D721Med (cell line): ENCODE measurements at regions not wholly inside any gene's neighbourhood (a gene's known extent, or its start where the extent isn't known, plus 50 kb on each side); places are given as distances from the start of the nearest gene placed in this dataset.

ENCODE experiments used
- DNase-seq: peaks from one replicate; pipeline ENCODE4 v3.0.0; 2011; ENCODE audit warnings: low spot score; ENCODE audit not compliant: insufficient read length
- FAIRE-seq: peaks from 2 replicates; lab custom pipeline; 2011; peaks lifted over from hg19 to GRCh38; lab: Jason Lieb, UNC
- CTCF ChIP-seq: IDR thresholded peaks from 2 replicates; pipeline ENCODE4 v1.5.1; 2012; ENCODE audit warnings: mild to moderate bottlenecking, control low read depth; ENCODE audit not compliant: insufficient read depth; ENCODE audit errors: missing control alignments

GRCh38 chr2:198368089-198368488 lies 563.7 kb downstream of the PLCL1 start:
- FAIRE-seq = no peak
- no peak for TF ChIP-seq CTCF
- DNase-seq = no peak

GRCh38 chr2:198362740-198363139 lies 558.3 kb downstream of the PLCL1 start:
- FAIRE-seq = no peak
- TF ChIP-seq CTCF = no peak
- DNase-seq = no peak

- TF ChIP-seq CTCF = no peak
- no peak for FAIRE-seq
- DNase-seq = no peak
These were observed 554.9 kb downstream of the PLCL1 start for GRCh38 chr2:198359308-198359707.

- DNase-seq (no peak), FAIRE-seq (no peak)
- TF ChIP-seq CTCF = no peak
These were observed 551.8 kb downstream of the PLCL1 start for GRCh38 chr2:198356157-198356556.

GRCh38 chr2:198351647-198352046 lies 547.3 kb downstream of the PLCL1 start:
- FAIRE-seq = no peak
- no peak for DNase-seq
- TF ChIP-seq CTCF = no peak

GRCh38 chr2:198347946-198348345 lies 543.6 kb downstream of the PLCL1 start:
- DNase-seq (no peak), FAIRE-seq (no peak)
- TF ChIP-seq CTCF = no peak

- FAIRE-seq = no peak
- TF ChIP-seq CTCF = no peak
- no peak for DNase-seq
These were observed 543.0 kb downstream of the PLCL1 start for GRCh38 chr2:198347349-198347748.
